Adrenal gland (tissue), 9 donors: ENCODE measurements at regions not wholly inside any gene's neighbourhood (a gene's known extent, or its start where the extent isn't known, plus 50 kb on each side); places are given as distances from the start of the nearest gene placed in this dataset.

Source experiments
- DNase-seq, 7 donors: peaks; one replicate each; pipeline ENCODE4 v3.0.0-alpha.2; 2019 to 2020
- H3K27ac ChIP-seq, 5 donors: fragments of 200-600 bp; sonication (generic) in 4 of 5; 1 replicate in 3 of 5; 2 replicates in 2 of 5; pipeline versions ENCODE4 v1.5.1 to v1.8.0; 2016 to 2020; ENCODE audit warnings: mild to moderate bottlenecking in 1 of 5
- H3K27me3 ChIP-seq: fragments of 200-600 bp; 2 replicates; pipeline ENCODE4 v1.8.0; 2021
- H3K36me3 ChIP-seq, 2 donors: fragments of 200-600 bp; replicated peaks in 1 of 2; 1 replicate in 1 of 2; 2 replicates in 1 of 2; pipeline versions ENCODE4 v1.5.1 to v1.8.0; 2018 to 2022
- H3K4me1 ChIP-seq, 2 donors: fragments of 200-600 bp; replicated peaks in 1 of 2; 1 replicate in 1 of 2; 2 replicates in 1 of 2; pipeline versions ENCODE4 v1.5.1 to v1.8.0; 2018 to 2021
- H3K4me3 ChIP-seq, 4 donors: fragments of 200-600 bp; sonication (generic) in 3 of 4; one replicate each; pipeline ENCODE4 v1.5.1; 2016 to 2018
- H3K9me3 ChIP-seq, 3 donors: fragments of 200-600 bp; sonication (generic) in 1 of 3; replicated peaks in 1 of 3; 1 replicate in 2 of 3; 2 replicates in 1 of 3; pipeline versions ENCODE4 v1.5.1 to v1.8.0; 2016 to 2021
- POLR2A ChIP-seq, 2 donors: fragments of 450-650 bp; IDR thresholded peaks; one replicate each; pipeline ENCODE4 v1.6.1; 2017; ENCODE audit warnings: antibody characterized with exemption in 2 of 2, mild to moderate bottlenecking in 2 of 2, moderate library complexity in 1 of 2
- WGBS, 4 donors: extraction: QIAGEN DNeasy Blood & Tissue Kit in 2 of 4; methylation state at CpG; one replicate each; pipeline versions ENCODE4 v1.1.5 to v1.1.7; 2013 to 2017; 5-methylcytosine and 5-hydroxymethylcytosine counted together
- intact Hi-C, 2 donors: fragments of 100-400 bp; cut with DNase I; formaldehyde crosslinking; loops; one replicate each; pipeline versions ENCODE4 v1.14.1 to v1.15.0; 2022 to 2023
- TF ChIP-seq, protein P1 (sequence below), 6 experiments: fragments of 450-650 bp in 4 of 6; fragments of 200-600 bp in 2 of 6; sonication (generic) in 1 of 6; IDR thresholded peaks; 1 replicate in 5 of 6; 2 replicates in 1 of 6; pipeline versions ENCODE4 v1.5.1 to v1.8.0; 2016 to 2021; ENCODE audit warnings: antibody characterized with exemption in 6 of 6, mild to moderate bottlenecking in 2 of 6, moderate library complexity in 1 of 6
- donor health status: healthy with polysubstance abuse.
- donor health status: Bipolar disorder and iron deficiency.
- donor health status: DM: yes; HTN: yes; CAD: no.
- donor health status: DM: no; HTN: no; CAD: no.
- donor health status: DM: no; HTN: no; CAD: no.

DNA sequence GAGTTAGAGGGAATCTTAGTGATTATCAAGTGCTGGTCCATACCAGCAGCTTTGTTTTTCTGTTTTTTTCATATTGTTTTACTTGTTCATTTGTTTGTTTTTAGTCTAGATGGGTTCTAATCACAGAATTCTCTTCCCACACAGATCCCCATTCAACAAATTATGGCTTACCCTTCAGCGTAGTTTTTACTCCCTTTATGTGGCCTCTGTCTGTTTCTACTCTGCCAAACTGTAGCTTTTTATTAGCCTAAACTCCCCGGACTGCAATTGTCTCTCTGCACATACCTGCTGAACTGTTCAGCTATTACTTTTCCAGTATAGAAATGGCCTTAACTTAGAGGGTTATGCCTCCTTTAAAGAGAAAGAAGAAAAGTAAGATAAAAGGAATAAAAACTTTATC is 348.5 kb downstream of the TGFB2 start:
- intact Hi-C loops, result no loop called here
- H3K27me3 ChIP-seq, result no peaks in the 10 kb centered on the region
- 30 to 65% (median 52%) methylated on average over 2 of the region's 2 CpGs for WGBS, 4 donors
- H3K4me3 ChIP-seq, result no peak overlapping the region
- H3K27ac ChIP-seq, result no peak overlapping the region
- H3K36me3 ChIP-seq, result no peaks in the 10 kb centered on the region
- no peak for TF ChIP-seq POLR2A (IDR thresholded peaks at IDR 0.05)
- TF ChIP-seq, protein P1, sequence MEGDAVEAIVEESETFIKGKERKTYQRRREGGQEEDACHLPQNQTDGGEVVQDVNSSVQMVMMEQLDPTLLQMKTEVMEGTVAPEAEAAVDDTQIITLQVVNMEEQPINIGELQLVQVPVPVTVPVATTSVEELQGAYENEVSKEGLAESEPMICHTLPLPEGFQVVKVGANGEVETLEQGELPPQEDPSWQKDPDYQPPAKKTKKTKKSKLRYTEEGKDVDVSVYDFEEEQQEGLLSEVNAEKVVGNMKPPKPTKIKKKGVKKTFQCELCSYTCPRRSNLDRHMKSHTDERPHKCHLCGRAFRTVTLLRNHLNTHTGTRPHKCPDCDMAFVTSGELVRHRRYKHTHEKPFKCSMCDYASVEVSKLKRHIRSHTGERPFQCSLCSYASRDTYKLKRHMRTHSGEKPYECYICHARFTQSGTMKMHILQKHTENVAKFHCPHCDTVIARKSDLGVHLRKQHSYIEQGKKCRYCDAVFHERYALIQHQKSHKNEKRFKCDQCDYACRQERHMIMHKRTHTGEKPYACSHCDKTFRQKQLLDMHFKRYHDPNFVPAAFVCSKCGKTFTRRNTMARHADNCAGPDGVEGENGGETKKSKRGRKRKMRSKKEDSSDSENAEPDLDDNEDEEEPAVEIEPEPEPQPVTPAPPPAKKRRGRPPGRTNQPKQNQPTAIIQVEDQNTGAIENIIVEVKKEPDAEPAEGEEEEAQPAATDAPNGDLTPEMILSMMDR (IDR thresholded peaks at IDR 0.05), result no peak
- DNase-seq, result no peak
- no peaks in the 10 kb centered on the region for H3K4me1 ChIP-seq
- H3K9me3 ChIP-seq, result no peaks in the 10 kb centered on the region

- H3K27me3 ChIP-seq, result no peaks in the 10 kb centered on the region
- TF ChIP-seq, protein P1 (IDR thresholded peaks at IDR 0.05), result no peak
- TF ChIP-seq POLR2A (IDR thresholded peaks at IDR 0.05), result no peak
- no peaks in the 10 kb centered on the region for H3K36me3 ChIP-seq
- H3K27ac ChIP-seq, result no peak overlapping the region
- no peaks in the 10 kb centered on the region for H3K4me1 ChIP-seq
- DNase-seq, result no peak
- no peaks in the 10 kb centered on the region for H3K9me3 ChIP-seq
- WGBS, 4 donors, result 40 to 74% (median 67%) methylated on average over 3 of the region's 3 CpGs
- intact Hi-C loops, result no loop called here
- no peak overlapping the region for H3K4me3 ChIP-seq
Observed at GRCh38 chr1:218694085-218694484, 348.9 kb downstream of the TGFB2 start.

DNA sequence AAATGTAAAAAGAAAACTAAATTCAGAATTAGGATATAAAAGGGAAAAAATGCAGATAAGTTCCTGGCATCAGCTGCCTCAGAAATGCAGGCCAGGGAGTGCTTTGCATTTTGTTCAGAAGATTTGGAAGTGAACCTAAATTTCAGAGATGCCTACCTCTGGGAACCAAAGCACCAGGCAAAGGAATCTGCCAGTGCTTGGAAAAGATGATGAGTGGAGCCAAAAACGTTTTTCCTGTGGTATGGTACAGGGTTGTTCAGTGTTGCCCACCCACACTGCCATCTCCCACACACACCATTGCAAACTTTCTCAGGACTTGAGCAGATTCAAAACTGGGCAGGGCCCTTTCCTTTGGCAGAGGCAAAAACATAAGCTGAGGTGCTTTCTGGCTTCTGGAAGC is 349.5 kb downstream of the TGFB2 start:
- DNase-seq, result no peak
- Histone ChIP-seq H3K36me3 (no peaks in the 10 kb centered on the region), H3K27ac (no peak overlapping the region), H3K4me3 (no peak overlapping the region), H3K9me3 (no peaks in the 10 kb centered on the region), H3K27me3 (no peaks in the 10 kb centered on the region), H3K4me1 (no peaks in the 10 kb centered on the region)
- WGBS, 4 donors, result 0 to 18% (median 4%) methylated on average over 1 of the region's 1 CpG
- intact Hi-C loops, result no loop called here
- TF ChIP-seq, protein P1 (IDR thresholded peaks at IDR 0.05), result no peak
- TF ChIP-seq POLR2A (IDR thresholded peaks at IDR 0.05), result no peak

GRCh38 chr1:218695525-218695924 is 350.4 kb downstream of the TGFB2 start:
- no peaks in the 10 kb centered on the region for H3K27me3 ChIP-seq
- H3K4me3 ChIP-seq, result no peak overlapping the region
- intact Hi-C loops, result no loop called here
- no peak overlapping the region for H3K27ac ChIP-seq
- WGBS, 4 donors, result 82 to 90% (median 87%) methylated on average over 4 of the region's 4 CpGs
- H3K4me1 ChIP-seq, result no peaks in the 10 kb centered on the region
- DNase-seq, result no peak
- no peaks in the 10 kb centered on the region for H3K9me3 ChIP-seq
- H3K36me3 ChIP-seq, result no peaks in the 10 kb centered on the region
- TF ChIP-seq, protein P1 (IDR thresholded peaks at IDR 0.05), result no peak
- TF ChIP-seq POLR2A (IDR thresholded peaks at IDR 0.05), result no peak
